HUES64 (cell line): ENCODE measurements at regions not wholly inside any gene's neighbourhood (a gene's known extent, or its start where the extent isn't known, plus 50 kb on each side); places are given as distances from the start of the nearest gene placed in this dataset.

Source experiments
- H3K27ac ChIP-seq: 2 replicates; pipeline ENCODE4 v1.7.0; 2013; ENCODE audit warnings: low read depth, low read length, inconsistent platforms
- H3K27me3 ChIP-seq: 2 replicates; pipeline ENCODE4 v1.6.1; 2013; ENCODE audit warnings: mild to moderate bottlenecking, low read length; ENCODE audit not compliant: insufficient read depth
- H3K36me3 ChIP-seq: 2 replicates; pipeline ENCODE4 v1.6.1; 2013; ENCODE audit warnings: mild to moderate bottlenecking, low read length; ENCODE audit not compliant: insufficient read depth
- H3K4me1 ChIP-seq: 2 replicates; pipeline ENCODE4 v1.6.1; 2013; ENCODE audit warnings: mild to moderate bottlenecking, low read length, moderate library complexity; ENCODE audit not compliant: insufficient read depth
- H3K4me3 ChIP-seq: 2 replicates; pipeline ENCODE4 v1.5.1; 2013; ENCODE audit warnings: mild to moderate bottlenecking, low read length, moderate library complexity
- H3K9ac ChIP-seq: 2 replicates; pipeline ENCODE4 v1.6.1; 2013; ENCODE audit warnings: mild to moderate bottlenecking, low read depth, low read length
- H3K9me3 ChIP-seq: 2 replicates; pipeline ENCODE4 v1.6.1; 2013; ENCODE audit warnings: low read depth, low read length; ENCODE audit not compliant: insufficient read depth
- WGBS: fragments of 150-250, 120-280 bp; methylation state at CpG from one replicate; pipeline ENCODE4 v1.1.7; 2013; ENCODE audit warnings: missing lambda C conversion rate; 5-methylcytosine and 5-hydroxymethylcytosine counted together

DNA sequence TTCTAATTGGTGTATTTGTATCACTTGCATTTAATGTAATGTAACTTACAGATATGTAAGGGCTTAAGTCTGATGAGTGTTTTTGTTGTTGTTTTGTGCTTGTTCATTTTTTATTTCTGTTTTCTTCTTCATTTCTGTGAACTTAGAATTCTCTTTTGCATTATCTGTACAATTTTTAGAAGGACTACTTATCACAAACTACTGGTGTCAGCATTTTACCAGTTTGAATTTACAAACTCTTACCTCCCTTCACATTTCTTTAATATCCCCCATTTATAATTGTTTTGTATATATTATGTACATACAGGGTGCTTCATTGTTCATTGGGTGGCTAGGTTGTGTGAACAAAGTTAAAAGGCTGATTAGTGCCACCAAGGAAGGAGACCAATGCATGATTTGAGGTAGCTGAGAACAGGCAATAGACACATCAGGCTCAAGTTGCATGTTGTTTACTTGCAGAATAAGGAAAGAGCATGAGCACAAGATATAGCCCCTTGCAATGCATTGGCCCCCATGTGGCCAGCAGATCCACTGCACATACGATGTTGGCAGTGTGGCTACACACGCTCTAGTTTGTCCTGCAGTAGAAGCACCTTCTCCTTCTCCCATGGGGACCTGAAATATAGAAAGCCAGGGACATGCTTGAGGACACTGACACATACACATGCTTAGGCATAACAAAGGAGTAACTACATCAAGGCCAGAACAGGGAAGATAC is 198.2 kb downstream of the CD8B2 start:
- Histone ChIP-seq H3K4me1 (no peaks in the 10 kb centered on the region), H3K27me3 (no peaks in the 10 kb centered on the region), H3K36me3 (no peaks in the 10 kb centered on the region), H3K9ac (no peak overlapping the region), H3K9me3 (no peaks in the 10 kb centered on the region), H3K4me3 (no peak overlapping the region), H3K27ac (no peak overlapping the region)
- 93% methylated on average over 2 of the region's 2 CpGs for WGBS

DNA sequence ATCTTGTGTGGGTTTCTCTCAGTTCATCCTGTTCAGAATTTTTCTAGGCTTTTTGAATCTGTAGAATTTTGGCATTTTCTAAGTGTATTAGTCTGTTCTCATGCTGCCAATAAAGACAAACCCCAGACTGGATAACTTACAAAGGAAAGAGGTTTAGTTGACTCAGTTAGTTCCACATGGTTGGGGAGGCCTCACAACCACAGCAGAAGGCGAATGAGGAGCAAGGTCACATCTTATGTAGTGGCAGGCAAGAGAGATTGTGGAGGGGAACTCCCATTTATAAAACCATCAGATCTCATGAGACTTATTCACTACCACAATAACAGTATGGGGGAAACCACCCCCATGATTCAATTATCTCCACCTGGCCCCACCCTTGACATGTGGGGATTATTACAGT is 199.2 kb downstream of the ST6GAL2 start:
- Histone ChIP-seq H3K4me3 (no peak overlapping the region), H3K9me3 (no peaks in the 10 kb centered on the region), H3K4me1 (no peaks in the 10 kb centered on the region), H3K27ac (no peak overlapping the region), H3K27me3 (no peaks in the 10 kb centered on the region), H3K36me3 (no peaks in the 10 kb centered on the region), H3K9ac (no peak overlapping the region)
- 83% methylated on average over 1 of the region's 1 CpG for WGBS

DNA sequence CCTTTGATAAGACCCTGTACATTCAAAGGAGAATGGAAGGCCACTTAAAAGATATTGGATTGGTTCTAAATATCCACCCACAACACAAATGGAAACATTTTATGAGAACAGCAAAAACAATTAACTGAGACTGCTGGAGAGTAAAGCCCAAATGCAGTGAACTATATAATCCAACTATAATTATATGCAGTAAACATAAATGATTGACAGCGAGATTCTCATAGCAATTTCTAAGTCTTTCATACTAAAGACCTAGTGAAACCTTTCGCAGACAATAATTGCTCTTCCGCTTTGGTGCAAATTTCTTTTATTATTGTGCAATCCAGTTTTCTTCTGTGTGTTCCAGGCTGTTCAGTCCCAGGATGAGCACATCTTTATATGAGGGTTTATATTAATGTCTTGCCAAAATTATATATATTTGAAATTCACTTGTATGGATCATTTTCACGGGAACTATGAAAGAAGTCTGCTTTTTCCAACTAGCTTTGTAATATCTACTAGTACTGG is 190.9 kb downstream of the ST6GAL2 start:
- Histone ChIP-seq H3K9ac (no peak overlapping the region), H3K4me3 (no peak overlapping the region), H3K27me3 (no peaks in the 10 kb centered on the region), H3K27ac (no peak overlapping the region), H3K36me3 (no peaks in the 10 kb centered on the region), H3K9me3 (no peaks in the 10 kb centered on the region), H3K4me1 (no peaks in the 10 kb centered on the region)
- WGBS = 98% methylated on average over 3 of the region's 4 CpGs

DNA sequence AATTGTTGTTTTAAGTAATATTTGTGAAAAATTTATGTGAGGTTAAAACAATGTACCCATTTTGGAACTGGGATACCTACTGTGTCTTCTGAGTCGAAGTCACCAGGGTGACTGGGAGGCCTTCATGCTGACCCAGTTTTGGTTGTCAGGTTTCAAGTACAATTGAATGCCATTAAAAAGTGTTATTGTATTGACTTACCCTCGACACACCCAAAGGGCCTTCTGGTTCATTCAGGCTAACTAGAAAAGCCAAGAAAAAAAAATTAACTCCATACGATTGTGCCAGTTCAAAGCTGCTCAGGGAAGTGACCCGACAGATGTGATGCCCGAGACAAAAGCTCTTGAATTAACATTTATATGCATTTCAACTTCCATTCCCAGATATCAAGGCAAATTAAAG is 190.0 kb downstream of the ST6GAL2 start:
- H3K9ac ChIP-seq = no peak overlapping the region
- no peaks in the 10 kb centered on the region for H3K4me1 ChIP-seq
- WGBS = 93% methylated on average over 5 of the region's 5 CpGs
- H3K27me3 ChIP-seq = no peaks in the 10 kb centered on the region
- no peak overlapping the region for H3K27ac ChIP-seq
- no peaks in the 10 kb centered on the region for H3K36me3 ChIP-seq
- no peak overlapping the region for H3K4me3 ChIP-seq
- H3K9me3 ChIP-seq = no peaks in the 10 kb centered on the region

DNA sequence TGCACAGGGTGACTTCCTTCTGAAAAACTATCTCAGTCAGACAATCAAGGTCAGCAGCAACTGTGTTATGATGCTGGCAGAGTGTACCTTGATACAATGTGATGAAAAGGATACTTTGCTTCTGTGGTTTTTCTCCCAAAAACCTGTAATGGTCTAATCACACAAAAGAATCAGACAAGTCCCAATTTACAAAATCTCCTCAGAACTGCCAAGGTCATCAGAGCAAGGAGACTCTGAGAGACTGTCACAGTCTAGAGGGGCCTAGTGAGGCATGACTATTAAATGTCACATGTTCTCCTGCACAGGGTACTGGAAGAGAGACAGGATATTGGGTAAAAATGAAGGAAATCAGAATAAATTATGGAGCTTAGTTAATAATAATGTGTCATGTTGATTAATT is 185.4 kb downstream of the ST6GAL2 start:
- H3K4me1 ChIP-seq = no peaks in the 10 kb centered on the region
- H3K36me3 ChIP-seq = no peaks in the 10 kb centered on the region
- no peak overlapping the region for H3K9ac ChIP-seq
- no peaks in the 10 kb centered on the region for H3K27me3 ChIP-seq
- no peak overlapping the region for H3K27ac ChIP-seq
- H3K9me3 ChIP-seq = no peaks in the 10 kb centered on the region
- H3K4me3 ChIP-seq = no peak overlapping the region

DNA sequence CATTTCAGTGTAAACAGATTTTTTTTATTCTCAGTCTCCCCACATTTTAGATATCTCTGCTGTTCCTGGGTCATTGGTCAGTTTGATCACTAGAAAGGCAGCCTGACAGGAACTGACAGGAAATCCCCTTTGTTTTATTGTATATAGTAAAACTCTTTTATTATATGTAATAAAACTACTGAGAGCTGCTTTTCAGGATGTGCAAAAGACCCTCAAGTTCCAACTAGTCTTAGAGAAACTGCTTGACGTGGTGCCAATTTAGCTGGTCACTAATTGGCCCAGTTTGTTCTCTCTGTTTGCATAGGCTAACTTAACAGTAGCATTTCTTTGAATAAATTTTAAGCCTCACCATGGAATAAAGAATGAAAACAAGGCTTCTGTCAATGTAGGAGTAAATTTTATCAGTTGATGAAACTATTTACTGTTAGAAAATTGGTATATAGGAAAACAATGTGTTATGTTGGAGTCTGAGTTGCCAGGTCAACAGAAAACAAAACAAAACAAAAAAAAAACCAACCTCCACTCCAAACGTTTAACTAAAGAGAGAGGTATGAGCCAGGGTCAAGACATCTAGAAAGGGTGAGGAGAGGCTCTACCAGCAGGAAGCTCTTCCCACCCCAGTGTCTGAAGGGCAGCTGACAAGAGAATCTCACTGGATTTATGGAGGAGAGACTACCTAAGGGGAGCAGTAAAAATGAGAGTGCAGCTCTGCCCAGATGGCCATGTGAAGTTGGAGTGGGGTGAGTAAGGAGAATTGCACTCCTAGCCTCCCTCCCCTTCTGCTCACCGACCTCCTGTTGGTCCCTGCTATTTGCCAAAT is 184.6 kb downstream of the ST6GAL2 start:
- Histone ChIP-seq H3K36me3 (no peaks in the 10 kb centered on the region), H3K9me3 (no peaks in the 10 kb centered on the region), H3K9ac (no peak overlapping the region), H3K27ac (no peak overlapping the region), H3K27me3 (no peaks in the 10 kb centered on the region), H3K4me1 (no peaks in the 10 kb centered on the region), H3K4me3 (no peak overlapping the region)
- 84% methylated on average over 3 of the region's 3 CpGs for WGBS

DNA sequence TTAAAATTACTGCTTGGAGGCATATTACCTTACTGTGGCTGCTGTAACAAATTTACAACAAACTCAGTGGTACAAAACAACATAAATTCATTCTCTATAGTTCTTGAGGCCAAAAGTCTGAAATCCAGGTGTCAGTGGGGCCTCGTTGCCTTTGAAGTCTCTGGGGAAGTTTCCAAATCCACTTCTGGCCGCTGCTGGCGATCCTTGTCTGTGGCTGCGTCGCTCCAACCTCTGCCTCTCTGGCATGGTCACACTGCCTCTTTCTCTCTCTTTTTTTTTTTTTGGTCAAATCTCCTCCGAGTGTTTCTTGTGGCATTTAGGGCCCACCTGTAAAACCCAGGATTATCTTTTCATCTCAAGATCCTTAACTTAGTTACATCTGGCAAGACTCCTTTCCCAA is 182.8 kb downstream of the ST6GAL2 start:
- no peaks in the 10 kb centered on the region for H3K9me3 ChIP-seq
- no peak overlapping the region for H3K27ac ChIP-seq
- H3K36me3 ChIP-seq = no peaks in the 10 kb centered on the region
- no peaks in the 10 kb centered on the region for H3K4me1 ChIP-seq
- no peak overlapping the region for H3K4me3 ChIP-seq
- 95% methylated on average over 6 of the region's 6 CpGs for WGBS
- H3K27me3 ChIP-seq = no peaks in the 10 kb centered on the region
- H3K9ac ChIP-seq = no peak overlapping the region

DNA sequence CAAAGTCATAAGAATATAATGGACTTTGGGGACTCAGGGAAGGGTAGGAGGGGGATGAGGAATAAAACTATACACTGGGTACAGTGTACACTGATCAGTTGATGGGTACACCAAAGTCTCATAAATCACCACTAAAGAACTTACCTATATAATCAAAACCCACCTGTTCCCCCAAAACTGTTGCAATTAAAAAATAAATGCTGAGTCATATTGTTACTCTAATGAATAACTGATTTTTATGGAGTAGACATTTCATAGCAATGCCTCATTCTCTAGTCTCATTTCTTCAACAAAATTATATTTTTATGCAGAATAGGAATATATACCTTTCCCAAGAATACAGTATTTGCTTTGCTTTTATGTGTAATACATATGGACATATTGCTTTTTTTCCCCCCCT is 181.2 kb downstream of the ST6GAL2 start:
- H3K4me1 ChIP-seq = no peaks in the 10 kb centered on the region
- H3K4me3 ChIP-seq = no peak overlapping the region
- H3K9me3 ChIP-seq = no peaks in the 10 kb centered on the region
- no peaks in the 10 kb centered on the region for H3K27me3 ChIP-seq
- H3K36me3 ChIP-seq = no peaks in the 10 kb centered on the region
- no peak overlapping the region for H3K9ac ChIP-seq
- H3K27ac ChIP-seq = no peak overlapping the region

DNA sequence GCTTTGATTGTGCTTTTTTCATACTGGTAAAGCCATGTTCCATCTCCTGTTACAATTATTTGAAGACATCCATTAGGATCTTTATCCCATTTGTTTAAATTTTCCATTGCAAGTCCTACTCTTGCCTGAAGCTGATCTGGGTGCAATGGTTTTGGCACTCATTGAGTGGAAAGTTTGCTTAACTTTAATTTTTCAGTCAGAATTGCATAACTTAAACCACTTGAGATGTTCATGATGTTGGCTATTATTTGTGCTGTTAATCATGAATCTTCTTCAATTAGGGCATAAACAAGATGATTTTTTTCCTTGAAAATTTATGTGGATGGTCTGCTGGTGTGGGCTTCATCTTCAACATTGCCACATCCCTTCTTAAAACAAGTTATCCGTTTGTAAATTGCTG is 180.1 kb downstream of the ST6GAL2 start:
- no peaks in the 10 kb centered on the region for H3K4me1 ChIP-seq
- no peaks in the 10 kb centered on the region for H3K27me3 ChIP-seq
- no peaks in the 10 kb centered on the region for H3K36me3 ChIP-seq
- no peak overlapping the region for H3K4me3 ChIP-seq
- 88% methylated on average over 1 of the region's 1 CpG for WGBS
- H3K27ac ChIP-seq = no peak overlapping the region
- no peaks in the 10 kb centered on the region; the same call in 1 of the 2 replicates for H3K9me3 ChIP-seq
- no peak overlapping the region for H3K9ac ChIP-seq

DNA sequence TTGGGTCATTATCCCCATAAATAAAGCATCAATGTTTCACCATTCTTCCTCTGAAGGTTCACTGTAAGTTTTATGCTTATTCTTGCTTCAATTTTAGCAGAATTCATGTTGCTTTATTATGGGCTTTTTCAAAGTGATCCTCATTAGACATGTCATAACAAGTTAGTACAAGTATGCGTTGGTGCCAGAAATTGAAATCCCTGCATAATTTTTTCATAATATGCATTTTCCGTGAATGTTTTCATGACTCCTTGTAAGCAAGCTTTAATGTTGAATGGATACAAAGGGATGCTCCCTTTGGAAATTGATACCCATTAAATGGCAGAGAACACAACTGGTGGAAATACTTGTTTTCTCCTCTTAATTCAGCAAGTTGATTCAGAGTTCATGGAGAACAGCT is 179.7 kb downstream of the ST6GAL2 start:
- no peaks in the 10 kb centered on the region for H3K27me3 ChIP-seq
- peaks cover 3% of the 10 kb centered on the region; the same call in 1 of the 2 replicates for H3K9me3 ChIP-seq
- no peaks in the 10 kb centered on the region for H3K4me1 ChIP-seq
- 100% methylated on average over 2 of the region's 2 CpGs for WGBS
- H3K27ac ChIP-seq = no peak overlapping the region
- no peak overlapping the region for H3K9ac ChIP-seq
- H3K36me3 ChIP-seq = no peaks in the 10 kb centered on the region
- H3K4me3 ChIP-seq = no peak overlapping the region

DNA sequence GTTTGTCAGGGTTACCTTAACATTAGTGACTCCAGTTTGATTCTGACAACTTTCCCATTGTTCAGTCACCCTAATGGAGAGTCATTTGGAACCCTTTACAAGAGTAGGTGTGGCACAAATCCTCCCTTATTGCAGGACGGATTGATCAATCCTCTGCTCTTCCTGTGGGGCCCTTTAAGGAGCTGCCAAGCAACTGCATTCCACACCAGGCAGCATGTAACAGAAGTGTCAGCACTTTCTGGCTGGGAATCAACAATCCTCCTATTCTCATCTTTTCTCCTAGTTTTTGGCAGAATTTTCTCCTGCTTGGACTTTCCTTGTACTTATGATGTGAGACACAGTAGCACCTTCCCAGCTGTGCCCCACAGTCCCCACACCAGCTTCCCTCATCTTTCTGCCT is 177.8 kb downstream of the ST6GAL2 start:
- WGBS = 58% methylated on average over 1 of the region's 1 CpG
- Histone ChIP-seq H3K27ac (no peak overlapping the region), H3K36me3 (no peaks in the 10 kb centered on the region), H3K9ac (no peak overlapping the region), H3K9me3 (peaks cover 20% of the 10 kb centered on the region), H3K27me3 (no peaks in the 10 kb centered on the region), H3K4me1 (no peaks in the 10 kb centered on the region), H3K4me3 (no peak overlapping the region)
